ENCODE measurements at regions not wholly inside any gene's neighbourhood (a gene's known extent, or its start where the extent isn't known, plus 50 kb on each side); places are given as distances from the start of the nearest gene placed in this dataset.
"Not testable (repeated sequence)": the region's sequence is repeated elsewhere in the genome, so short reads cannot be mapped to it uniquely, and the experiment has no call there.

DNA sequence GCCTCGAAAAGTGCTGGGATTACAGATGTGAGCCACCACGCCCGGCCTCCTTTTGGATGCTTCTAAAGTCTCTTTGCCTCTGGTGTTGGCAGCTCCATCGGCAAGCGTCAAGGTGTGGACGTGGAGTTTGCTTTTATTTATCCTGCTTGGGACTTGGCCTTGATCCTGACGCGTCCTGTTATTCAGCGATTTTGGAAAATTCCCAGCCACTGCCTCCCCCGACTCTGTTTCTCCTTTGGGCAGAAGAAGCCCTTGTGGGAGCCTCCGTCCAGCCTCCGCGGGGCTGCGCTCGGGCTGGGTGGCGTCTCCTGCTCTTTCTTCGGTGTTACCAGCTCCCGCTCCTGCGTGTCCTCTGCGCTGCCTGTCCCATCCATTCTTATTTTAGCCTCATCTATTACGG lies 151.7 kb downstream of the TMEM121 start:
- H3K79me2 ChIP-seq (ENCODE audit: control insufficient read depth, insufficient read depth, low read length); H3K4me2 ChIP-seq (ENCODE audit: extremely low read depth, insufficient read depth, low read length); H3K9me3 ChIP-seq (ENCODE audit: control insufficient read depth, insufficient read depth, low read depth, low read length); H3K9ac ChIP-seq (ENCODE audit: insufficient read depth, low read length); H3K27ac ChIP-seq (ENCODE audit: insufficient read depth, low read length); H2AFZ ChIP-seq (ENCODE audit: low read length); H3K4me1 ChIP-seq (ENCODE audit: control insufficient read depth, extremely low read depth, insufficient read depth, low read length); DNase-seq (ENCODE audit: low read depth in 2 of 2); H3K36me3 ChIP-seq (ENCODE audit: control insufficient read depth, insufficient read depth, low read length); H4K20me1 ChIP-seq (ENCODE audit: control insufficient read depth, extremely low read depth, insufficient read depth, low read length); H3K4me3 ChIP-seq (replicated peaks in 1 of 4; ENCODE audit: control extremely low read depth in 1 of 4, insufficient read depth in 1 of 4, low read depth in 3 of 4, low read length in 4 of 4); H3K27me3 ChIP-seq (ENCODE audit: control insufficient read depth, insufficient read depth, low read length): not testable (repeated sequence)

DNA sequence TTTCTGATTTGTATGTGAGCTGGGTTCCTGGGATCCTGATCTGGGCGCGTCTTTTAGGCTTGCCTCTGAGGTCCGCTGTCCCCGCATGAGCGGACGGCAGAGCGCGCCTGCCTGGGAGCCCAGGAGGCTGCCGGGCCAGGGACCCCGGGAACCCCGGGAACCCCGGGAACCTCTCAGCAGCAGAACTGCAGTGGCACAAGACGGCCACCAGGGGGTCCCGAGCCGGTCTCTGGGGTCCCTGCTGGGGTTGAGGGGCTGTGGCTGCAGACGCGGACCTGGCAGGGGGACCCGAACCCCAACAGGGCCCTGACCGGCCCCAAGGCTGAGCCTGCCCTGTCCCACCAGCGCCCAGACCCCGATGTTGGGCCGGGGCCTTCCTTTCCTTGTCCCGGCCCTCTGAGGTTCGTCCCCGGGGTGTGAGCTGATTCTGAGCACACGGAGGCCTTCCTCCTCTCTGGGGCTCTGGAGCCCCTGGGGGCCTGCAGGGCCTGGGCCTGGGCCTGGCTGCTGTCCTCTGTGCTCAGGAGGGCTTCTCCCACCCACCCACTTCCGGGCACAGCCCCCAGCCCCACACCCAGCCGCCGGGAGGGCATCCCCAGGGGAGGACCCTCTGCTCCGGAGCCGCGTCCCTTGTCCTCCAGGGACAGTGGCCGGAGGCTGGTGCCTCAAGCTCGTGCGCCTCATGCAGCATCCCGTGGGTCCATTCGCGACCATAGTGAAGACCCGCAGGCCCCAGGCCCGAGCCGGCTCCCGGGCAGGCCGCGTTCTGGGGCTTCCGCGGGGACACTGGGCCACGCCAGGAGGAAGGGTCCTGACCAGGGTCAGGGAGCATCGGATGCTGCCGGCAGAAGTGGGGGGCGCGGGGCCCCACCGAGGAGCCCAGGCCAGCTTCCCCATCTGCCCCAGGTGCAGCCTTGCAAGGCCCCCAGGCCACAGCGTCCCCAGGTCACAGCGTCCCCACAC lies 152.9 kb downstream of the TMEM121 start:
- not testable (repeated sequence) for H3K27ac ChIP-seq (ENCODE audit: insufficient read depth, low read length); H3K4me1 ChIP-seq (ENCODE audit: control insufficient read depth, extremely low read depth, insufficient read depth, low read length); H4K20me1 ChIP-seq (ENCODE audit: control insufficient read depth, extremely low read depth, insufficient read depth, low read length); H2AFZ ChIP-seq (ENCODE audit: low read length); H3K9me3 ChIP-seq (ENCODE audit: control insufficient read depth, insufficient read depth, low read depth, low read length); H3K27me3 ChIP-seq (ENCODE audit: control insufficient read depth, insufficient read depth, low read length); H3K36me3 ChIP-seq (ENCODE audit: control insufficient read depth, insufficient read depth, low read length); H3K4me2 ChIP-seq (ENCODE audit: extremely low read depth, insufficient read depth, low read length); H3K4me3 ChIP-seq (replicated peaks in 1 of 4; ENCODE audit: control extremely low read depth in 1 of 4, insufficient read depth in 1 of 4, low read depth in 3 of 4, low read length in 4 of 4); H3K9ac ChIP-seq (ENCODE audit: insufficient read depth, low read length); DNase-seq (ENCODE audit: low read depth in 2 of 2); H3K79me2 ChIP-seq (ENCODE audit: control insufficient read depth, insufficient read depth, low read length)

DNA sequence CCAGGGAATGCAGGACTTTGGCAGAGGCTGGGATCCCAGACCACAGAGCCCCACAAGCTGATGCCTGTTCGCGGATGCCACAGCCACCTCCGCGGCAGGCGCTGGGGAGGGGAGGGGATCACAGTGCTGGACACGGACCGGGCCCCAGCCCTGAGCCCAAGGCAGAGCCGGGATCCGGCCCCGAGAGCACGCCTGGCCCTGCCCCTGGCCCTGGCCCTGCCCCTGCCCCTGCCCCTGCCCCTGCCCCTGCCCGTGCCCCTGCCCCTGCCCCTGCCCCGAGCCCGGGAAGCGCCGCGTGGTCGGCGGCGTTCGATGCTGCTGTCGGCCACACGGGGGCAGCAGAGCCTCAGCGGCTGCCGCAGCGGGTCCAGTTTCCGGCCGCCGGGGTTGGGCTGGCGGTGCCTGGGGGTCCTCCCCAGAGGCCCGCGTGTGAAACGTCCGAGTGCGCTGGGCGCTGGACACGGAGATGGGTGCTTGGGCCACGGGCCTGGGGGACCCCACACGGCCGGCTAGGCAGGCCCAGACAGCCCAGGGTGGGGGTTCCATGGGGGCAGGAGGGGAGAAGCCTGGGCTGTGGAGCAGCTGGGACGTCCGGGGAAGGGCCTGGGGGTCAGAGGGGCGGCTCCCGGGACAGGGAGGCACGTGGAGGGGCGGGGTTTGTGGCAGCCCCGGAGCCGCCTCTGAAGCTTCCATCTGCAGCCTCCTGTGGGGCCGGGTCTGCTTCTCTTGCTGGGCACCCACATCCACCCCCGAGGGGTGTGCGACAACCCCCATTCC lies 153.8 kb downstream of the TMEM121 start:
- H3K36me3 ChIP-seq (ENCODE audit: control insufficient read depth, insufficient read depth, low read length); H3K4me2 ChIP-seq (ENCODE audit: extremely low read depth, insufficient read depth, low read length); H3K27ac ChIP-seq (ENCODE audit: insufficient read depth, low read length); H3K9ac ChIP-seq (ENCODE audit: insufficient read depth, low read length); H3K27me3 ChIP-seq (ENCODE audit: control insufficient read depth, insufficient read depth, low read length); H4K20me1 ChIP-seq (ENCODE audit: control insufficient read depth, extremely low read depth, insufficient read depth, low read length); H3K9me3 ChIP-seq (ENCODE audit: control insufficient read depth, insufficient read depth, low read depth, low read length); DNase-seq (ENCODE audit: low read depth in 2 of 2); H2AFZ ChIP-seq (ENCODE audit: low read length); H3K4me1 ChIP-seq (ENCODE audit: control insufficient read depth, extremely low read depth, insufficient read depth, low read length); H3K4me3 ChIP-seq (replicated peaks in 1 of 4; ENCODE audit: control extremely low read depth in 1 of 4, insufficient read depth in 1 of 4, low read depth in 3 of 4, low read length in 4 of 4); H3K79me2 ChIP-seq (ENCODE audit: control insufficient read depth, insufficient read depth, low read length): not testable (repeated sequence)

DNA sequence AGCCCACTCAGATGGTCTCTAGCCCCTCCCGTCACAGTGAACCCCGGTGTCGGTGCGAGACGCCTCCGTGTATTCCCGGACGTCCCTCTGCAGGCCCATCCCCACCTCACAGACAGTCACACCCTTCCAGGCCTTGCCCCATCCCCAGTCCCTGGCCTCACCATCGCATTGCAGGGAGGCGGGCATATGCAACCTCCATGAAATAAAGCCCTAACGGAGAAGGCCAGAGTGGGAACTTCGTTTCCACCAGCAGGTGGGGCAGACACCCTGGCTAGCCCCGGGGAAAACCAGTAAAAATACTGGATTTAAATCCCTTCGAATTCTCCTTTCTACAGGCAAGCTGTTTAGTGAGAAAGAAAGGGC lies 154.3 kb downstream of the TMEM121 start:
- not testable (repeated sequence) for H3K79me2 ChIP-seq (ENCODE audit: control insufficient read depth, insufficient read depth, low read length); H3K36me3 ChIP-seq (ENCODE audit: control insufficient read depth, insufficient read depth, low read length); H3K9me3 ChIP-seq (ENCODE audit: control insufficient read depth, insufficient read depth, low read depth, low read length); H3K27ac ChIP-seq (ENCODE audit: insufficient read depth, low read length); H3K4me1 ChIP-seq (ENCODE audit: control insufficient read depth, extremely low read depth, insufficient read depth, low read length); H3K27me3 ChIP-seq (ENCODE audit: control insufficient read depth, insufficient read depth, low read length); H4K20me1 ChIP-seq (ENCODE audit: control insufficient read depth, extremely low read depth, insufficient read depth, low read length); H3K9ac ChIP-seq (ENCODE audit: insufficient read depth, low read length); H3K4me3 ChIP-seq (replicated peaks in 1 of 4; ENCODE audit: control extremely low read depth in 1 of 4, insufficient read depth in 1 of 4, low read depth in 3 of 4, low read length in 4 of 4); DNase-seq (ENCODE audit: low read depth in 2 of 2); H3K4me2 ChIP-seq (ENCODE audit: extremely low read depth, insufficient read depth, low read length); H2AFZ ChIP-seq (ENCODE audit: low read length)

DNA sequence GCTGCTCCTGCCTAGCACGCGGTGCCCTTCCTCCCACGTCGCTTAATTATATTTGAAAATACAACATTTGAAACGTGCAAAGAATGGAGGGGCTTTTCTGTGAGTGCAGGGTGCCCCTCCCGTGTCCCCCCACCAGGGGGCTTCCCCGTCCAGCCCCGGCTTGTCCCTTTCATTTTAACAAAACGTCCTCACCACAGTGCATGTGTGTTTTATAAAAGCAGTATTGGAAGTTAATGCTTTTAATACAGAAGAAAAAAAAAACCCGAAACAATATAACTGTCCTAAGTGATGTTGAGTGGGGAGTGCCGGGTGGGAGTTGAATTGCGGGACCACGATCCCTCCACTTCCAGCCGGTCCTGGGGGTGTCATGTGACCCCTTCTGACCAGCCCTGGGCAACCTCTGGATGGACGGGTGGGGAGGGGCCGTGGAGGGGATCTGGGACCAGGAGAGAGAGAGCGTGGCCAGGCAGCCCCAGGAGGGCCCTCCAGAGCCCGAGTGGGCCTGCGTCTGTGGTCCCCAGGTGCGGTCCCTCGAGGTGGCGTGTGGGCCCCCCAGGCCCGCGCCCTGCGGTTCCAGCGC lies 155.3 kb downstream of the TMEM121 start:
- not testable (repeated sequence) for H4K20me1 ChIP-seq (ENCODE audit: control insufficient read depth, extremely low read depth, insufficient read depth, low read length); H3K9me3 ChIP-seq (ENCODE audit: control insufficient read depth, insufficient read depth, low read depth, low read length); H2AFZ ChIP-seq (ENCODE audit: low read length); H3K4me1 ChIP-seq (ENCODE audit: control insufficient read depth, extremely low read depth, insufficient read depth, low read length); H3K27ac ChIP-seq (ENCODE audit: insufficient read depth, low read length); DNase-seq (ENCODE audit: low read depth in 2 of 2); H3K4me3 ChIP-seq (replicated peaks in 1 of 4; ENCODE audit: control extremely low read depth in 1 of 4, insufficient read depth in 1 of 4, low read depth in 3 of 4, low read length in 4 of 4); H3K9ac ChIP-seq (ENCODE audit: insufficient read depth, low read length); H3K4me2 ChIP-seq (ENCODE audit: extremely low read depth, insufficient read depth, low read length); H3K27me3 ChIP-seq (ENCODE audit: control insufficient read depth, insufficient read depth, low read length); H3K79me2 ChIP-seq (ENCODE audit: control insufficient read depth, insufficient read depth, low read length); H3K36me3 ChIP-seq (ENCODE audit: control insufficient read depth, insufficient read depth, low read length)

DNA sequence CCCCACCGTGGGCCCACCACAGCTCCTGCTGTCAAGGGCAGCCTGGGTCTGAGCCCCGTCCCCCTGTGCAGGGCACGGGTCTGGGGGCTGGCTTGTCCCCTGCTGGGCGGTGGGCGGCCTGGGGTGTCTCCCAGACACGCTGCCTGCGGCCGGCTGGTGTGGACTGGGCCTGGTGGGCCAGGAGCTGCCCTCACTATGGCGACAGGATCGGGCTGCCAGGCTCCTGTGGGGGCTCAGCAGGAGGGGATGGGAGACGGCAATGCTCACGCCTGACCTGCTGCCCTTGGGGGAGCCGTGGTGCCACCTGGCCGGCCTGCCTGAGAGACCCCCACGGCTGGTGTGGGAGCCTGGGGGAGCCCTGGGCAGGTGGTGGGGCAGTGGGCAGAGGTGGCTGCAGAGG lies 156.1 kb downstream of the TMEM121 start:
- not testable (repeated sequence) for H3K4me2 ChIP-seq (ENCODE audit: extremely low read depth, insufficient read depth, low read length); DNase-seq (ENCODE audit: low read depth in 2 of 2); H2AFZ ChIP-seq (ENCODE audit: low read length); H3K79me2 ChIP-seq (ENCODE audit: control insufficient read depth, insufficient read depth, low read length); H3K4me1 ChIP-seq (ENCODE audit: control insufficient read depth, extremely low read depth, insufficient read depth, low read length); H3K27ac ChIP-seq (ENCODE audit: insufficient read depth, low read length); H3K27me3 ChIP-seq (ENCODE audit: control insufficient read depth, insufficient read depth, low read length); H3K9me3 ChIP-seq (ENCODE audit: control insufficient read depth, insufficient read depth, low read depth, low read length); H3K36me3 ChIP-seq (ENCODE audit: control insufficient read depth, insufficient read depth, low read length); H4K20me1 ChIP-seq (ENCODE audit: control insufficient read depth, extremely low read depth, insufficient read depth, low read length); H3K4me3 ChIP-seq (replicated peaks in 1 of 4; ENCODE audit: control extremely low read depth in 1 of 4, insufficient read depth in 1 of 4, low read depth in 3 of 4, low read length in 4 of 4); H3K9ac ChIP-seq (ENCODE audit: insufficient read depth, low read length)
